ENCODE measurements at regions not wholly inside any gene's neighbourhood (a gene's known extent, or its start where the extent isn't known, plus 50 kb on each side); places are given as distances from the start of the nearest gene placed in this dataset.

DNA sequence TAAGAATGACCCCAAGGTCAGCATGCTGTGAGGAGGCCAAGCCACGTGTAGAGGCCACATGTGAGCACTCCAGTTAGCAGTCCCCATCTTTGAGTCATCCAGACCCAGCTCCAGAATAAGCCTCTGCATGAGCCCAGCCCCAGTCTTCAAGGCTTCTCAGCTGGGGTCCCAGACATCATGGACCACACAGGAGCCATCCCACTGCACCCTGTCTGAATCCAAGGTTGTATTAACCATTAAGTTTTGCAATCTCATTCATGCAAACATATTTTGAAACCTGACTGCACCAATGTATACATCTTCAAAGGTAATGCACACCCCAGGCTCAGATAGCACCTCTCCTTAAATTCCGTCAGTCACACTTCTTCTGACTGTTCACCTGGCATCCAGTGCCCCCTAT, 249.1 kb upstream of the CHRNA7 start:
- Histone ChIP-seq H3K36me3 (ENCODE audit: insufficient read depth, low read length) (no peaks in the 10 kb centered on the region), H2AFZ (ENCODE audit: low read length) (no peak overlapping the region), H3K4me2 (ENCODE audit: low read depth, low read length, poor library complexity, severe bottlenecking) (no peak overlapping the region), H3K27ac (ENCODE audit: low read length) (no peak overlapping the region), H3K9ac (ENCODE audit: low read length) (no peak overlapping the region), H3K79me2 (ENCODE audit: low read length) (no peaks in the 10 kb centered on the region), H3K4me3 (ENCODE audit: low read length) (no peak overlapping the region), H3K9me2 (replicated peaks; ENCODE audit: insufficient read depth, low read length) (no peaks in the 10 kb centered on the region), H3K9me3 (ENCODE audit: low read length) (no peaks in the 10 kb centered on the region), H3K27me3 (ENCODE audit: low read length) (no peaks in the 10 kb centered on the region), H4K20me1 (ENCODE audit: insufficient read depth, low read depth, low read length) (0 out of 2 replicates have a peak, but pooled peaks cover 3% of the 10 kb centered on the region), H3K4me1 (ENCODE audit: low read length) (no peaks in the 10 kb centered on the region)
- no peak for DNase-seq

DNA sequence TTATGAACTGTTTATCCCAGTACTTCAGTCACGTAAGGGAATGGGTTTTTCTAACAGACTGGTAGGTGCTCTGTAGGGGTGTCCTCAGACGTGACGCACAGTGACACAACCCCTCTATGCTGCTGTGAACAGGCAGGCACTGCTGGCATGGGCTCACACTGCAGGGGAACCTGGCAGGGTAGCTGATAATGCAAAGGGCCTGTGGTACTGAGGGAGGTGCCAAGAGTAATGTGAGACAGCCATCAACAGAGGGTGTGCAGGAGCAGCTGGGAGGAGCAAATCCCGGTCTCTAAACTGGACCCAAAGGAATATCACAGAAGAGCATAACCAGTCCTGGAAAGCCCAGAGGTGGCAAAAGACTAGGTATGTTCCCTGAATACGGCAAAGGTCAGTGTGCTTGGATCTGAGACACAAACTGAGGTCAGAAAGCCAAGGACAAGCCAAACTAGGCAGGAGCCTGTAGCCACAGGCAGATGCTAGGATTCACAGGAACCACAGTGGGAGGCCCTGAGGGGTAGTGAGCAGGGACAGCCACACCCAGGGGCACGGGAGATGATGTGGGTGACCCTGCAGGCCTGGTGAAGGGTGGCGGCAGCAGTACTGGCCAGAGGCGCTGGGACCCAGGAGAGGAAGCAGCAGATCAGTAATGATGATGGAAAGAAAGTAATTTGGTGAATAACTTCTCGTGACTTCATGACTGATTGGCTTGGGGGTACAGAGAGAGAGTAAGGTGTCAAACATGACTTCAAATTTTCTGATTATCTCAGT, 248.1 kb upstream of the CHRNA7 start:
- Histone ChIP-seq H3K4me1 (ENCODE audit: low read length) (no peaks in the 10 kb centered on the region), H3K79me2 (ENCODE audit: low read length) (no peaks in the 10 kb centered on the region), H3K9me2 (replicated peaks; ENCODE audit: insufficient read depth, low read length) (no peaks in the 10 kb centered on the region), H3K27me3 (ENCODE audit: low read length) (no peaks in the 10 kb centered on the region), H2AFZ (ENCODE audit: low read length) (no peak overlapping the region), H3K4me3 (ENCODE audit: low read length) (no peak overlapping the region), H4K20me1 (ENCODE audit: insufficient read depth, low read depth, low read length) (0 out of 2 replicates have a peak, but pooled peaks cover 3% of the 10 kb centered on the region), H3K27ac (ENCODE audit: low read length) (no peak overlapping the region), H3K9ac (ENCODE audit: low read length) (no peak overlapping the region), H3K4me2 (ENCODE audit: low read depth, low read length, poor library complexity, severe bottlenecking) (no peak overlapping the region), H3K36me3 (ENCODE audit: insufficient read depth, low read length) (no peaks in the 10 kb centered on the region), H3K9me3 (ENCODE audit: low read length) (no peaks in the 10 kb centered on the region)
- no peak for DNase-seq

DNA sequence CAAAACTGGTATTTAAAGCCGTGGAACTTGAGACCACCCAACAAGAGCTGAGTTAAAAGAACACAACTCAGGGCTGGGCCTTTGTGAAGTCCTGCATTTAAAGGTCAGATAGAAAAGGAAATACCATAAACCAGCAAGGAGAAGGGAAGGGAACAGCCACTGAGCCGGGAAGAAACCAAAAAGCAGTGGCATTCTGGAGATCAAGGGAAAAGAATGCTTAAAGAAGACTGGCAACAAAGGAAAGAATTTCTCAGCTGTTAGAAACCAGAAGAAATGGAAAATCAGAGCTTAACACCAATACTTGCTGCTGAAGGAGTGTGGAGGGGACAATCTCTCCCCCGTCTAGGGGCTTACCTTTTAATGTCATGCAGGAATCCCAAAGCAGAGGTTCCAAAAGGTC, 247.4 kb upstream of the CHRNA7 start:
- 0 out of 2 replicates have a peak, but pooled peaks cover 3% of the 10 kb centered on the region for H4K20me1 ChIP-seq (ENCODE audit: insufficient read depth, low read depth, low read length)
- H3K27ac ChIP-seq (ENCODE audit: low read length), result no peak overlapping the region
- no peaks in the 10 kb centered on the region for H3K27me3 ChIP-seq (ENCODE audit: low read length)
- H3K4me2 ChIP-seq (ENCODE audit: low read depth, low read length, poor library complexity, severe bottlenecking), result no peak overlapping the region
- DNase-seq, result no peak
- no peaks in the 10 kb centered on the region for H3K36me3 ChIP-seq (ENCODE audit: insufficient read depth, low read length)
- no peaks in the 10 kb centered on the region for H3K9me3 ChIP-seq (ENCODE audit: low read length)
- H2AFZ ChIP-seq (ENCODE audit: low read length), result no peak overlapping the region
- H3K9me2 ChIP-seq (replicated peaks; ENCODE audit: insufficient read depth, low read length), result no peaks in the 10 kb centered on the region
- no peak overlapping the region for H3K9ac ChIP-seq (ENCODE audit: low read length)
- H3K4me1 ChIP-seq (ENCODE audit: low read length), result no peaks in the 10 kb centered on the region
- no peaks in the 10 kb centered on the region for H3K79me2 ChIP-seq (ENCODE audit: low read length)
- no peak overlapping the region for H3K4me3 ChIP-seq (ENCODE audit: low read length)

DNA sequence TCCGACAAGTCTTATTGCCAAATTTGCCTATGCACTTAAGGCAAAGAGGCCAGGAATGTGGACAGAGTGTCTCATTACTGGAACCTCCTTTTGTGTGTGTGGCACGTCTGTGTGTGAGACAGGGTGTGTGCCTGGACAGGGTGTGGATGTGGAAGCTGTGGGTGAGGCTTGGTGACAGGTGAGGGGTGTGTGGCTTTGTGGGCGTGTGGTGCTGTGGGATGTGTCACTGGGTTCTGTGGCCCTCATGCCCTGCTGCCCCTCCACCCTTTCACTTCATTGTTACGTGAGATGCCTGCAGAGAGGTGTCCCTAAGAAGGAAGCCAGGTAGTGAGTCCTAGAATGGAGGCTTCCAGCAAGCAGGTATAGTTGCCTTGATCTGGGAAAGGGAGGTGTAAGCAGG, 244.0 kb upstream of the CHRNA7 start:
- Histone ChIP-seq H2AFZ (ENCODE audit: low read length) (no peak overlapping the region), H3K9ac (ENCODE audit: low read length) (no peak overlapping the region), H3K79me2 (ENCODE audit: low read length) (no peaks in the 10 kb centered on the region), H3K9me3 (ENCODE audit: low read length) (no peaks in the 10 kb centered on the region), H3K4me3 (ENCODE audit: low read length) (no peak overlapping the region), H3K27ac (ENCODE audit: low read length) (no peak overlapping the region), H3K36me3 (ENCODE audit: insufficient read depth, low read length) (no peaks in the 10 kb centered on the region), H3K27me3 (ENCODE audit: low read length) (no peaks in the 10 kb centered on the region), H3K4me2 (ENCODE audit: low read depth, low read length, poor library complexity, severe bottlenecking) (no peak overlapping the region), H4K20me1 (ENCODE audit: insufficient read depth, low read depth, low read length) (no peaks in the 10 kb centered on the region), H3K9me2 (replicated peaks; ENCODE audit: insufficient read depth, low read length) (no peaks in the 10 kb centered on the region), H3K4me1 (ENCODE audit: low read length) (no peaks in the 10 kb centered on the region)
- no peak for DNase-seq

DNA sequence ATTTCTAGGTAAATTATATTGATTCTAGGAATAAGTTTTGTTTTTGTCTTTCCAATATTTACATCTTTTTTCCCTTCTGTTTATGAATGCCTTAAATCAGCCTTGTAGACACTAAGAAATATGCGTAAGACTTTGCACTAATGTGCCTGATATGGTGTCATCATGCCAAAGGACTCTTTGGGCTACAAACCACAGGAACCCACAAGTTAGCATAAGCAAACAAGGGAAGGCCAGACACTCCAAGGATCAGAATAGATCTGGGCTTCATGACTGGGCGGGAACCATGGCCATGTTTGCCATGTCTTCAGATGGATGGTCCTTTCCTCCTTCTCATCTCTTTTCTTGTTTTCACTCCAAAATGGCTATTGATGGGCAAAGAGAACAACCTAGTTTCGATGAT, 242.2 kb upstream of the CHRNA7 start:
- Histone ChIP-seq H3K9me2 (replicated peaks; ENCODE audit: insufficient read depth, low read length) (no peaks in the 10 kb centered on the region), H3K4me1 (ENCODE audit: low read length) (no peaks in the 10 kb centered on the region), H3K9ac (ENCODE audit: low read length) (no peak overlapping the region), H2AFZ (ENCODE audit: low read length) (no peak overlapping the region), H4K20me1 (ENCODE audit: insufficient read depth, low read depth, low read length) (no peaks in the 10 kb centered on the region), H3K36me3 (ENCODE audit: insufficient read depth, low read length) (no peaks in the 10 kb centered on the region), H3K79me2 (ENCODE audit: low read length) (no peaks in the 10 kb centered on the region), H3K27ac (ENCODE audit: low read length) (no peak overlapping the region), H3K27me3 (ENCODE audit: low read length) (no peaks in the 10 kb centered on the region), H3K4me3 (ENCODE audit: low read length) (no peak overlapping the region), H3K9me3 (ENCODE audit: low read length) (no peaks in the 10 kb centered on the region), H3K4me2 (ENCODE audit: low read depth, low read length, poor library complexity, severe bottlenecking) (no peak overlapping the region)
- DNase-seq, result no peak

DNA sequence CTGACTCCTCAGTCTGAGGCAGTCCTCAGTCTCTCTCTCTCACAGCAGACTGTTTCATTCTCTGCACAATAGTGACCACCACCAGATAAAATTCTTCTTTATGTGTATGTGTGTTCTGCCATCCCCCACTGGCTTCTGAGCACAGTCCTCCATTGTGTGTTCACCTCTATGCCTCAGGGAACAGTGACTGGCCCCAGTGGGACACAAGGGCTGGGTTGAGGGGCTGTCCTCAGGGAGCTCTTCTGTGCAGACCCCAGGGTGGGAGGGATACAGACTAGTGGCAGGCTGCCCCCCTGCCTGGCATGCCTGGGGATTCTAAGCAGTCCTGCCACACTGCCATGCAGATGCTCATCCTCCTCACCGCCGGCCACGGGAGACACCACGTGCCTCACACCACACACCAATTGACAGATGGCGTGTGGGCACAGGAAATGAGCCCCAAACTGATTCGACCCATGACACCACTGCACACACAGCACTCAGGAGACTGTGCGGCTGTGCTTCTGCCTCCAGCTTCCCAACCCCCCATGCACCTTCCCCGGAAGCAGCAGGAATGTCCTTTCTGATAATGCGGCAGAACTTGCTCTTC, 237.6 kb upstream of the CHRNA7 start:
- Histone ChIP-seq H4K20me1 (ENCODE audit: insufficient read depth, low read depth, low read length) (no peaks in the 10 kb centered on the region), H3K4me1 (ENCODE audit: low read length) (no peaks in the 10 kb centered on the region), H3K27me3 (ENCODE audit: low read length) (no peaks in the 10 kb centered on the region), H3K4me2 (ENCODE audit: low read depth, low read length, poor library complexity, severe bottlenecking) (no peak overlapping the region), H2AFZ (ENCODE audit: low read length) (no peak overlapping the region), H3K36me3 (ENCODE audit: insufficient read depth, low read length) (no peaks in the 10 kb centered on the region), H3K27ac (ENCODE audit: low read length) (no peak overlapping the region), H3K9me2 (replicated peaks; ENCODE audit: insufficient read depth, low read length) (no peaks in the 10 kb centered on the region), H3K9me3 (ENCODE audit: low read length) (no peaks in the 10 kb centered on the region), H3K9ac (ENCODE audit: low read length) (no peak overlapping the region), H3K4me3 (ENCODE audit: low read length) (no peak overlapping the region), H3K79me2 (ENCODE audit: low read length) (no peaks in the 10 kb centered on the region)
- no peak for DNase-seq

DNA sequence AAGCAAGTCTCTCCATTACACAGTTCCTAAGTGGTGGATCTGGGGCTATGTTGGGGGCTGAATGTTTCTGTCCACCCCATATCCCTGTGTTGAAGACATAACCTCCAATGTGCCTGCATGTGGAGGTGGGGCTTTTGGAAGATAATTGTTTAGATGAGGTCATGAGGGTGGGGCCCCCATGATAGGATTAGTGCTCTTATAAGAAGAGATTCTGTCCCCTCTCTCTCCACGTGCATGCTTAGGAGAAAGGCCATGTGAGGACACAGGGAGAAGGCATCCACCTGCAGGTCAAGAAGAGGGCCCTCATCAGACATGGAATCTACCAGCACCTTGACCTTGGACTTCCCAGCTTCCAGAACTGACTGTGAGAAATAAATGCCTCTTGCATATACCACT, 231.0 kb upstream of the CHRNA7 start:
- no peak for DNase-seq
- H3K36me3 ChIP-seq (ENCODE audit: insufficient read depth, low read length), result no peaks in the 10 kb centered on the region
- H3K4me1 ChIP-seq (ENCODE audit: low read length), result no peaks in the 10 kb centered on the region
- H3K4me2 ChIP-seq (ENCODE audit: low read depth, low read length, poor library complexity, severe bottlenecking), result no peak overlapping the region
- no peak overlapping the region for H3K27ac ChIP-seq (ENCODE audit: low read length)
- no peaks in the 10 kb centered on the region for H3K79me2 ChIP-seq (ENCODE audit: low read length)
- no peak overlapping the region for H2AFZ ChIP-seq (ENCODE audit: low read length)
- peaks cover 5% of the 10 kb centered on the region; the same call in 1 of the 2 replicates for H4K20me1 ChIP-seq (ENCODE audit: insufficient read depth, low read depth, low read length)
- no peak overlapping the region for H3K4me3 ChIP-seq (ENCODE audit: low read length)
- no peaks in the 10 kb centered on the region for H3K9me3 ChIP-seq (ENCODE audit: low read length)
- H3K9me2 ChIP-seq (replicated peaks; ENCODE audit: insufficient read depth, low read length), result no peaks in the 10 kb centered on the region
- H3K9ac ChIP-seq (ENCODE audit: low read length), result no peak overlapping the region
- H3K27me3 ChIP-seq (ENCODE audit: low read length), result no peaks in the 10 kb centered on the region

DNA sequence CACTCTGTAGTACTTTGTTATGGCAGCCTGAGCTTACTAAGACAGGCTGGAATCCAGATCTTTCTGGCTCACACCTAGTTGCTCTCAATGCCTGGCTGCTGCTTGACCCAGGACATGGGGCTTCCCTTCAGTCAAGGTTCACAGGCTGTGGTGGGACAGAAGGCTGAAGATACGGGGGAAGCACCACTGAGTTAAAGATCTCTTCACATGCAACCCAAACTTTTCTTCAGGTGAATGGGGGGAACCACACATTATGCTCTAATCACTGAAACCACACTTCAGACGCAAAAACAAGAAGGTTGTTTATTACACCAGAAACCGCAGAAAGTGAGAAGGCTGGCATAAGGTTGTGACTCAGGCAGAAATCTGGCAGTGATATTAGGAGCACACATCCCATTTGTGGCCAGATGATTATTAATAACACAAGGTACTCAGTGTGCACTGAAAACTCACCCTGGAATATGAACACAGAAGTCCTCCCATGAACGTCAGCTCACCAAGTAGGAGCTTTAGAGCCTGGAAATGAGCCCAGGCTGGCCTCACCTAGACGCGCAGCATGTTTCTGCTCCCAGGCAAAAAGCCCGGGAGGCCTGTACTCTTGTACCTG, 230.5 kb upstream of the CHRNA7 start:
- Histone ChIP-seq H3K27me3 (ENCODE audit: low read length) (no peaks in the 10 kb centered on the region), H3K36me3 (ENCODE audit: insufficient read depth, low read length) (no peaks in the 10 kb centered on the region), H3K4me2 (ENCODE audit: low read depth, low read length, poor library complexity, severe bottlenecking) (no peak overlapping the region), H2AFZ (ENCODE audit: low read length) (no peak overlapping the region), H4K20me1 (ENCODE audit: insufficient read depth, low read depth, low read length) (peaks cover 5% of the 10 kb centered on the region; the same call in 1 of the 2 replicates), H3K4me3 (ENCODE audit: low read length) (no peak overlapping the region), H3K9ac (ENCODE audit: low read length) (no peak overlapping the region), H3K27ac (ENCODE audit: low read length) (no peak overlapping the region), H3K9me3 (ENCODE audit: low read length) (no peaks in the 10 kb centered on the region), H3K4me1 (ENCODE audit: low read length) (no peaks in the 10 kb centered on the region), H3K9me2 (replicated peaks; ENCODE audit: insufficient read depth, low read length) (no peaks in the 10 kb centered on the region), H3K79me2 (ENCODE audit: low read length) (no peaks in the 10 kb centered on the region)
- DNase-seq, result no peak
